GM18858 (cell line): ENCODE measurements at regions not wholly inside any gene's neighbourhood (a gene's known extent, or its start where the extent isn't known, plus 50 kb on each side); places are given as distances from the start of the nearest gene placed in this dataset.
A peak's percentile ranks its signal among the peaks of the same experiment; 100 is the strongest.

Experiments used
- ATAC-seq: cut with Tn5 transposase; IDR thresholded peaks from one replicate; pipeline ENCODE4 v1.9.1; 2021; ENCODE audit not compliant: unreplicated experiment

GRCh38 chr2:144285324-144285723 is 234.6 kb downstream of the ZEB2 start:
- ATAC-seq, result no peak

- no peak for ATAC-seq
These were observed 238.4 kb downstream of the ZEB2 start for GRCh38 chr2:144281476-144281875.

DNA sequence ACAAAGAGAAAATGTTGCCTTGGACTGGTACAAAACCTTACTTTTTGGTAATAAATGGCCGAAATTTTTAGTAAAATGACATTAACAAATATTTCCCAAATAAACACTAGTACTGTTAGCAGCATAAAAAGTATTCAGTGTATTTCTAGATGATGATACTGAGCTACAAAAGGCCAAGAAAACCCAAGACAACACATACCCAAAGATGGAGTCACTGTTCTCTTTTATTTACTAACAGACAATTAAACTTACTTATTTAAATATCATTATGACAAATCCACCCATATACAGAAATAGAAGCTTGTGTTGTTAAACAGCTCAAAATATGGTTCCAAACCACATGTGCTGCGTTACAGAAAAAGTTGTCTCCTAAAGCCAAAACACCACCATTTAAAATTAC is 239.9 kb downstream of the ZEB2 start:
- ATAC-seq, result no peak

- no peak for ATAC-seq
These were observed 240.8 kb downstream of the ZEB2 start for GRCh38 chr2:144279165-144279564.

- no peak for ATAC-seq
These were observed 242.1 kb downstream of the ZEB2 start for GRCh38 chr2:144277622-144278354.

DNA sequence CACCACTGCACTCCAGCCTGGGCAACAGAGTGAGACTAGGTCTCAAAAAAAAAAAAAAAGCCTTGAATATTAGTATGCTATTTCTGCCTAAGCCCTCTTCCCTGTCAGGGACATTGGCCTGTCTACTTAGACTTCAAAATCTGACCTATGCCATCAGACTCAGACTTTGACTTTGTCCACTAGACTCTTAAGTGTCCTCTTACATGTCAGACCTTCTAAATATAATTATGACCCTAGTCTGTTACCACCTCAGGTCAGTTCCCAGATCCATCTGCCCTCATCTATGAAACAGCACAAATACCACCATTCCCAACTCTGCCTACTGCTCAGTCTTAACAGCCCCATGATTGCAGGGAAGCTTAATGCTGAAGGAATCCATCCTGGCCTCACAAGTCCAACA is 244.6 kb downstream of the ZEB2 start:
- ATAC-seq, result no peak

DNA sequence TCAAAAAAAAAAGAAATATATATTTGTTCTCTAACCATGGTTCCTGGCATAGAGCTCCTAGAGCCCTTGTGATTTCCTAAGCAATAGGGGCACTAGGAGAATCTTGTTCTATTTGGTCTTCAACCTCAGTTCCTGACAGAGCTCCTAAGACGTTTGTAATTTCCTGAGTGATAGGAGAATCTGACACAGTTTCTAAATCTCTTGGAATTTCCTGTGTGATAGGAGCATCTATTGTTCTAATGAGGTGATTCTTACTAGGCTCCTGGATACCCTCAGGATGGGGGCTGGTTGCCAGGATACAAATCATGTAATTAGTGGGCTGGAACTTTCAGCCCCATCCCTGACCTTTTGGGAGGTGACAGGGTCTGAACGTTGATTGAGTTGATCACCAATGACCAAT is 245.8 kb downstream of the ZEB2 start:
- no peak for ATAC-seq

DNA sequence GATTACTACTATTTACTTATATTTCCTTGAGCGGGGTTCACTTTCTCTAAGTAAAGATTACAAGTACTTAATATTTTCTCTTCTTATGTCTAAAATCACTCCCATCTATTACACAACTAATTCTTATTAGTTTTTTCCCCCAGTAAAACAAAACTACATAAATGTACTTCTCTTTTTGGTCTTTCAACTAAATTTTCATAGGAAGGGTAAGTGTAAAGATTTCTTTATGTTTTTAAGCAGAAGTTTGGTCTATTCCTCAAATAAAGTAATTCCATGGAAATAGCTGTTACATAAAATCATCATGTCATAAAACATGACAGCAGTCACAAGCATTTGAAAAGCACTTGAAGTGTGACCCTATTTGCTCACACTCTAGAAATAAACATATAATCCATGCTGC is 249.0 kb downstream of the ZEB2 start:
- ATAC-seq, result no peak

GRCh38 chr2:144268036-144268678 is 251.8 kb downstream of the ZEB2 start:
- ATAC-seq, result no peak

- peak; percentile 94 for ATAC-seq
These were observed 252.7 kb downstream of the ZEB2 start for GRCh38 chr2:144267239-144267638.

DNA sequence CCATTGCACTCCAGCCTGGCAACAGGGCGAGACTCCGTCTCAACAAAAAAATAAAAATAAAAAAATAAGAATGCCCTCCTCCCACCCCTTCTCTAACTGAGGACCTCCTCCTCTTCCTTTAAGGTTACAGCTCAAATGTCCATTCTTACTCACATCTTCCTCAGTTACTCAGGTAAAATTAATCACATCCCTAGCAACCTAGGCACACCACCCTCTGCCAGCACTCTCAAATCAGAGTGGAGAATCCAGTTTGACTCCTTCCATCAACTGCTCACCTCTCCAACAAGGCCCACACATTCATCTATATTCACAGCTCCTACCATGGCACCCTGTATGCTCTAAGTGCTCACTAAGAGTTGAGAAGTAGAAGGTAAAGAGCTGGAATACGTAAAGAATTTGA is 254.3 kb downstream of the ZEB2 start:
- no peak for ATAC-seq

GRCh38 chr2:144261966-144262365 is 258.0 kb downstream of the ZEB2 start:
- ATAC-seq, result no peak

GRCh38 chr2:144261336-144261735 is 258.6 kb downstream of the ZEB2 start:
- ATAC-seq, result no peak

DNA sequence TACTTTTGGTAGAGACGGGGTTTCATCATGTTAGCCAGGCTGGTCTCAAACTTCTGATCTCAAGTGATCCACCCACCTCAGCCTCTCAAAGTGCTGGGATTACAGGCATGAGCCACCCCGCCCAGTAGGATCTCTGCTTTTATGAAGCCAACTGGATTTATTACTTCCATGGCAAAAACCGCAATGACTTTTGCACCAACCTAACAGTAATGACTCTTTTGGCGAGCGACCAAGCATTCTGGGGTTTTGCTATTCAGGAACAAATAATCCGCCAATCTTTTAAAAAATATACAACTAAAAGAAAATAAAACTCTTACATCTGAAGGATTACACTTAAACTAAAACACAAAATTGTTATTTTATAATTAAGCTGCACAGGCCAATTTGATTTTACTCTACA is 260.6 kb downstream of the ZEB2 start:
- no peak for ATAC-seq

DNA sequence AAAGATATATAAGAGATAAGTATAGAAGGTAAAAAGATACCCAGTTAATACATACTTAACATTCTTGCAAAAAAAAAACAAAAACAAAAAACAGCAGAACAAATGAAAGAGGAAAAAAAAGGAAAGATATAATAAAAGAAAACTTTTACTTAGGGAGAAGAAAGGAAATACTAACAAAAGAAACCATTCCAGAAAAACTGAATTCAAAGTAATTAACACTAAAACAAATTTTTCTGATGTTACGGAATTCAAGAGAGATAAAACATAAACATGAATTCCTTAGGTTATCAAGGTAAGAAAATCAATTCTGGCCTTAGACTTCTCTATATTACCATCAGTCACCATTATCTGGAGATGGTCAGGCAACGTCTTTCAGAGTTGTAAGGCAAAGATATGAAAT is 261.8 kb downstream of the ZEB2 start:
- ATAC-seq, result no peak

DNA sequence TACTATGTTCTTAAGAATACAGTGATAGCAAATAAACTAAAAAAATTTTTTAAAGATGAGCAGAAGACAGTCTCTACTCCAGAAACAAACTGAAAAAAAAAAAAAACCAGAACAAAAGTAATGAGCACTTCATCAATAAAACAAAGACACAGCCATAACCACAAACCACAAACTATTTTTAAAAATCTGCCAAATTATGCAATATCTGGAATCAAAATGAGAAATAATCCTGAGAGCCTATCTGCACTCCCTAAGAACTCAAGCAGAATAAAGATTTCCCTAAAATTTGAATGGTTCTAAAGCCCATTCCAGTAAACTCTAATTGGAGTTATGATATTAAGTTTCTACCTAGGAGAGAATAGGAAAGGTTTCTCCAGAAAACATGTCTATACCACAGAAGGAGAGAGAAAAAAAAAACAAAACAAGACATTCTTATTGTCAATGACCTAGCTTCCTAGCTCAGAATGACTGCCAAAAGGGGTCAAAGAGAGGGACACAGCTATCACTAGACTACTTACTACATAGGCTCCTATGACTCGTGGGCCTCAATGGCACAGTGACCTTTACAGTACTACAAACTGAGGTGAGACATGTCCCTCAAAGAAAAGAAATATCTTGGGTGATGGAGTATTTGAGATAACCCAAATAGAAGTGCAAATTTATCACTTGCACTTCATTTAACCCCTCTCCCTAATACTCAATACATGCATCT is 262.8 kb downstream of the ZEB2 start:
- ATAC-seq, result no peak

GRCh38 chr2:144254342-144255235 is 265.3 kb downstream of the ZEB2 start:
- no peak for ATAC-seq

- no peak for ATAC-seq
These were observed 266.2 kb downstream of the ZEB2 start for GRCh38 chr2:144253743-144254142.

- no peak for ATAC-seq
These were observed 267.2 kb downstream of the ZEB2 start for GRCh38 chr2:144252694-144253093.

GRCh38 chr2:144249035-144249637 is 270.8 kb downstream of the ZEB2 start:
- no peak for ATAC-seq
